Skeletal muscle tissue (tissue), 3 donors: ENCODE measurements at regions not wholly inside any gene's neighbourhood (a gene's known extent, or its start where the extent isn't known, plus 50 kb on each side); places are given as distances from the start of the nearest gene placed in this dataset.

Experiments used
- H3K27ac ChIP-seq: one replicate; pipeline ENCODE4 v1.7.0; 2013; ENCODE audit warnings: mild to moderate bottlenecking, low read depth, low read length, inconsistent platforms
- H3K27me3 ChIP-seq, 3 donors: one replicate each; pipeline ENCODE4 v1.7.0; 2013; ENCODE audit warnings: low read length in 3 of 3; ENCODE audit not compliant: control insufficient read depth in 3 of 3, insufficient read depth in 3 of 3
- H3K36me3 ChIP-seq, 3 donors: one replicate each; pipeline ENCODE4 v1.7.0; 2013; ENCODE audit warnings: low read length in 3 of 3; ENCODE audit not compliant: control insufficient read depth in 3 of 3, insufficient read depth in 3 of 3
- H3K4me1 ChIP-seq, 3 donors: one replicate each; pipeline ENCODE4 v1.7.0; 2013; ENCODE audit warnings: low read length in 3 of 3, mild to moderate bottlenecking in 3 of 3; ENCODE audit not compliant: control insufficient read depth in 3 of 3, insufficient read depth in 3 of 3
- H3K4me3 ChIP-seq, 3 donors: one replicate each; pipeline ENCODE4 v1.7.0; 2013; ENCODE audit warnings: low read length in 3 of 3
- H3K9ac ChIP-seq, 3 donors: one replicate each; pipeline ENCODE4 v1.7.0; 2013; ENCODE audit warnings: low read length in 3 of 3, mild to moderate bottlenecking in 3 of 3, moderate library complexity in 2 of 3, low read depth in 1 of 3
- H3K9me3 ChIP-seq, 3 donors: one replicate each; pipeline ENCODE4 v1.7.0; 2013; ENCODE audit warnings: low read length in 3 of 3; ENCODE audit not compliant: control insufficient read depth in 3 of 3
- donor health status: Osteomylitis.

DNA sequence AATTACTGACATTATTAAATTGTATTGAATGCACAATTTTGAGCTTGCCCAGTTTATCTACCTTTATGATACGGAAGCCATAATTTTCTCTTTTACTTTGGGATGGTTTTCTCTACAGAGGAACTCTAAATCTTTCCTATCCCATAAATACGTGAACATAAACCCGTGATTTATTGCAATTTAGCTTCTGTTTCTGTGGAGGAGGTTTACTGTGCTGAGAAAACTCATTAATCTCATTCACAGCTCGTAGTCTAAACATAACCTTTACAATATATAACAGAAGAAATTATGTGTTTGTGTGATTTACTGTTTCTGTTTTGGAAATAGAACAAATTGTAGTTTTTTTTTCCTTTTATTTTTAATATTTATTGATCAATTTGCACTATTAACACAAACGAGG, 207.1 kb upstream of the PCDH9 start:
- H3K27me3 ChIP-seq, result no peaks in the 10 kb centered on the region
- H3K36me3 ChIP-seq, result no peaks in the 10 kb centered on the region
- H3K4me3 ChIP-seq, result no peak overlapping the region
- H3K9me3 ChIP-seq, result no peaks in the 10 kb centered on the region
- no peaks in the 10 kb centered on the region for H3K4me1 ChIP-seq
- H3K9ac ChIP-seq, result no peak overlapping the region
- H3K27ac ChIP-seq, result no peak overlapping the region

DNA sequence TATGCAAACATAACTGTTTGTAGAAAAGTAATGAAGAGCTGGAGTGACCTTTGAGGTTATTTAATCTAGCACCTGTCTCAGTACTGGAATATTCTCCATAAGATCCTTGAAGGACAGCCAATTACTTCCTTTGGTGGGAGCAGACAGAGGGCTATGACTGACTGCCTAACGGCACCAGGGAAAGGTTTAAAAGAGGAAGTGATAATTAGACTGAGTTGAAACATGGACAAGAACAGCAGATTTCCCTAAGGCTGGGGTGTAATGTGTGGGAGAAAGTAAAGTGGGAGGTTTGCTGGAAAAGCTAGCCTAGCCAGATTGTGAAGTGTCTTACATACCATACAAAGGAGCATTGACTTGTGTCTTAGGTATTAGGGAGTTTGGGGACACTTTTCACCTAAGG, 191.3 kb upstream of the PCDH9 start:
- H3K9me3 ChIP-seq, result no peaks in the 10 kb centered on the region
- H3K36me3 ChIP-seq, result no peaks in the 10 kb centered on the region
- H3K4me1 ChIP-seq, result no peaks in the 10 kb centered on the region
- H3K27me3 ChIP-seq, result no peaks in the 10 kb centered on the region
- no peak overlapping the region for H3K4me3 ChIP-seq
- H3K27ac ChIP-seq, result no peak overlapping the region
- H3K9ac ChIP-seq, result no peak overlapping the region

DNA sequence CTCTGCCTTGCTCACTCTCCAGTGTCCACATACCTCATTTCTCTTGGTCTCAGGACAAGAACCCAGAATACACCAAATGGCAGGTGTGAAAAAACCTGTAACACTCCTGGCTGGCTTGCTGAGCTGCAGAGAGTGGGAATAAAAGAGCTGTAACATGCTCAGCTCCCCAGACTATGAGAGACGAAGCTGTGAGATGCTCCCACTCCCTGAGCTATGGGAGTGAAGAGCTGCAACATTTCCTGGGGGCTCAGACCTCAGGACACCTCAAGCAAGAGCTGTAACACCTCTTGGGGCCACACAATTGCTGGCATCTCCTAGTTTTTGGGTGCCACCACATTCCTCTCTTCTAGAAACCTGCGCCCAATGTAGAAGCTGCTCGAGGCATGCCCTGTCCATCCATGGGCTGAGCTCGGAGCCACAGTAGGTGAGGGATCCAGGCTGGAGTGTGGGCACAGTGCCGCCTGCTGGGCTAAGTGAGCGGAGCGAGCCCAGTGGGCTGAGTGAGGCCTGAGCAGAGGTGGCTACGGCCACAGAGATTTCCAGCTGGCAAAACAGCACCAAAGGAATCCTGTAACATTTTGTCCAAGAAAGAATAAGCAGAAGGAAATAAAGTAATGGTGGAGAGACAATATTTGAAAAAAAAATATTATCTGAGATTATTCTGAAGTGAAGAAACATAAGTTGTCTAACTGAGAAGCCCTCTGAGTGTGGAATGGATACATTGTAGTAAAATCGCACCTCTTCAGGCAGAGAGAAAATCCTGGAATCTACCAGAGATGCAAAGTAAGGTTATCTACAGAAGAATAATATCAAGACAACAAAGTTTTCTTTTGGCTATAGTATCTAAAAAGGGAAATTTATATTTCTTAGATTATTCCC, 186.2 kb upstream of the PCDH9 start:
- H3K27ac ChIP-seq, result no peak overlapping the region

DNA sequence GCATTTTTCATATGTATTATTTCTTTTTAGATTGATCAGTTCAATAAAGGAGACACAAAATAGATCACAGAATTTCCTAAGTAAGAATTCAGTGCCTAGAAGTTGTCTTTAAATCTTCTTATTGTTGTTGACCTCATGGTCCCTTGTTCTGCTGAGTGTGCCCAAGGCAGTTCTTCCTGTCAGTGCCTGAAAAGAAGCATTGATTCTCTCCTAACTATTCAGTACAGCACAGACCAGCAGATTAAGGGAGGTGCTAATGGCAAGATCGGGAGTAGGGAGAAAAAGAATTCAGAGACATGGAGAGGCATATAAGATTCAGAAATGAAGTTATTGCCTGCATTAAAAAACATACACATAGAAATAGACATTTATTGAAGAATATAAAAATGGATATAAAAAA, 180.5 kb upstream of the PCDH9 start:
- Histone ChIP-seq H3K4me1 (no peaks in the 10 kb centered on the region), H3K27me3 (no peaks in the 10 kb centered on the region), H3K4me3 (no peak overlapping the region), H3K9ac (no peak overlapping the region), H3K36me3 (no peaks in the 10 kb centered on the region), H3K9me3 (no peaks in the 10 kb centered on the region), H3K27ac (no peak overlapping the region)

More for the DNA sequence above, 186.2 kb upstream of the PCDH9 start:
- Histone ChIP-seq H3K9me3 (no peaks in the 10 kb centered on the region), H3K4me3 (no peak overlapping the region), H3K27me3 (no peaks in the 10 kb centered on the region), H3K4me1 (no peaks in the 10 kb centered on the region), H3K36me3 (no peaks in the 10 kb centered on the region), H3K9ac (no peak overlapping the region)

DNA sequence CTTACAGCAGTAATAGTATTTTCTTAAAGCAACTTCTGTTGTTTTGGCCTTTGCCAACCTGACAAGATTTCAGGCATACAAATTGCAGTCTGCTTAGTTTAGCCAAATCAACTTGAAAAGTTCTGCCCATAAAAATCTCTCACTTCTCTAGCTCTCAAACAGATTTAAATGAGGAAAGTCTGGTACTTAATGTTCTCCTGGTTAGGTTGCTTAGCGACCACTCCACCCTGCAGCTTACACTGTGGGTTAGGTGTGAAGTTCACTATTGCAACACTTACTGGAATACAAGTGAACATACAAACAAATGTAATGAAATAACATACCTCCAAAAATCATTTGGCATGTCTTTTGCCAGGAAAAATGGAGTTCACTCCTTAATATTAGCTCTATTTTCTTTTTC, 178.7 kb upstream of the PCDH9 start:
- Histone ChIP-seq H3K9ac (no peak overlapping the region), H3K27me3 (no peaks in the 10 kb centered on the region), H3K9me3 (no peaks in the 10 kb centered on the region), H3K36me3 (no peaks in the 10 kb centered on the region), H3K4me1 (no peaks in the 10 kb centered on the region), H3K27ac (no peak overlapping the region), H3K4me3 (no peak overlapping the region)

DNA sequence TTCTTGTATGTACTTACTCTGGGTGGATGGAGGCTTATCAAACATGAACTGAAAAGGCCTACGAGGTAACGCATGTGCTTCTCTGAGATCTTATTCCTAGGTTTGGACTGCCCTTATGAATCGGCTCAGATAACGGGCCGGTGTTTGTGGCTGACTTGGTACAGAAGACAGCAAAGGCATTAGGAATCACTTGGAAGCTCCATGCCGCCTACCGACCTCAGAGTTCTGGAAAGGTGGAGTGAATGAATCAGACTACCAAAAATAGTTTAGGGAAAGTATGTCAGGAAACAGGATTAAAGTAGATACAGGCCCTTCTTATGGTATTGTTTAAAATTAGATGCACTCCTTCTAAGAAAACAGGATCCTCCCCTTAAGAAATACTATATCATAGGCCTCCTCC, 172.4 kb upstream of the PCDH9 start:
- Histone ChIP-seq H3K9ac (no peak overlapping the region), H3K27me3 (no peaks in the 10 kb centered on the region), H3K27ac (no peak overlapping the region), H3K4me3 (no peak overlapping the region), H3K4me1 (no peaks in the 10 kb centered on the region), H3K36me3 (no peaks in the 10 kb centered on the region), H3K9me3 (no peaks in the 10 kb centered on the region)

DNA sequence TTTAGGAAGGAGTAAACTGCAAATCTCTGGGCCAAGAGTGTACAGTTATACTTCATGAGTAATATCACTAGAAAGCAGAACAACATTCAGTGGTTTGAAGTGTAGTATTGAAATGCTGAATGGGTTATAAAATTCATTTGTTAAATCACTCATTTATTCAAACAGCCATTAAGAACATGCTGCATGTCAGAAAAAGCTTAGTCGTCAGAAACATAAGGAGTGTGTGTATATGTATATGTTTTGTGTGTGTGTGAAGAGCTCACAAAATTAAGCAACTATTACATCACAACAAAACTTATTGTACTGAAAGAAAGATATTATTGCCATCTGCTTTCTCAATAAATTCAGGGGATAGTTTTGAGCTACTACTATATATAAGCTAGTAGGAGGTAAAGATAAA, 165.4 kb upstream of the PCDH9 start:
- Histone ChIP-seq H3K4me3 (no peak overlapping the region), H3K9me3 (no peaks in the 10 kb centered on the region), H3K9ac (no peak overlapping the region), H3K27ac (no peak overlapping the region), H3K4me1 (no peaks in the 10 kb centered on the region), H3K36me3 (no peaks in the 10 kb centered on the region), H3K27me3 (no peaks in the 10 kb centered on the region)

DNA sequence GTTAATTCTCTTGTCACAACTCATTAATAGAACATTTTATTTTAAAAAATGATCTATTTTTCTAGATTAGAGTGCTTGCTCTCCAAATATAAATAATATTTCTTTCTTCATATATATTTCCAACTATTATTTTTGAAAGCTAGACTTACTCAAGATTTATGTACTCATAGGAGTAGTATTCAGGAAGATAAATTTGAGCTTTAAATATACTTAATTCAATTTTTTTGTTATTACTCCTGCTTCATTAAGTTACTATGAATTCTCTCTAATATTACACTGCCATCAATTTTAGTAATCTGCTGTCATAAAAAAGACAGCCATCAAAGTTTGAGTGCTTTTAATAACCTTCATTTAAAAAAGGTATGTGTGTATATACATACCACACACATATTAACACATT, 161.9 kb upstream of the PCDH9 start:
- Histone ChIP-seq H3K4me1 (no peaks in the 10 kb centered on the region), H3K27me3 (no peaks in the 10 kb centered on the region), H3K9me3 (no peaks in the 10 kb centered on the region), H3K4me3 (no peak overlapping the region), H3K9ac (no peak overlapping the region), H3K27ac (no peak overlapping the region), H3K36me3 (no peaks in the 10 kb centered on the region)

DNA sequence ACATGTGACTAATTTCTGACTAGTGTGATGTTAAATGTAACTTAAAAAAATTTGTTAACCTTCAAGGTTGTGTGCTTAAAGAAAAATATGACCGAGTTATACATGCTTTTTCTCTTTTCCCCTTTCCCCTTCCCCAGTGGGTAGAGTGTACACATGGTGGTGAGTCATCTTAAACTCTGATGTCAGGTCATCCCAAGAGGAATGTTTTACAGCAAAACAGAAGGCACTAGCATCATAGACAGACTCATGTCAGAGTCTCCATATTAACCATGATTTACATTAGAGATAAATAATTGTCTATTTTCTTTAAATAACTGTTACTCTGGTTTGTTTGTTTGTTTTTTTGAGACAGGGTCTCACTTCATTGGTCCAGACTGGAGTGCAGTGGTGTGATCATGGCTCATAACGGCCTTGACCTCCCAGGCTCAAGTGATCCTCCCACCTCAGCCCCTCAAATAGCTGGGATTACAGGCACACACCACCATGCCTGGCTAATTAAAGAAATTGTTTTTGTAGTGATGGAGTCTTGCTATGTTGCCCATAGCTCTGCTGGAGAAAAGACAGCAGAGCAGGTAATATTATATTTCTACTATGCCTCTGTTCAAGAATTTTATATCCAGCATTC, 160.4 kb upstream of the PCDH9 start:
- no peak overlapping the region for H3K9ac ChIP-seq
- no peaks in the 10 kb centered on the region for H3K36me3 ChIP-seq
- H3K4me3 ChIP-seq, result no peak overlapping the region
- peaks cover 0 to under 1% (median 0%) of the 10 kb centered on the region in 3 donors for H3K9me3 ChIP-seq
- H3K4me1 ChIP-seq, result no peaks in the 10 kb centered on the region
- no peak overlapping the region for H3K27ac ChIP-seq
- H3K27me3 ChIP-seq, result no peaks in the 10 kb centered on the region

DNA sequence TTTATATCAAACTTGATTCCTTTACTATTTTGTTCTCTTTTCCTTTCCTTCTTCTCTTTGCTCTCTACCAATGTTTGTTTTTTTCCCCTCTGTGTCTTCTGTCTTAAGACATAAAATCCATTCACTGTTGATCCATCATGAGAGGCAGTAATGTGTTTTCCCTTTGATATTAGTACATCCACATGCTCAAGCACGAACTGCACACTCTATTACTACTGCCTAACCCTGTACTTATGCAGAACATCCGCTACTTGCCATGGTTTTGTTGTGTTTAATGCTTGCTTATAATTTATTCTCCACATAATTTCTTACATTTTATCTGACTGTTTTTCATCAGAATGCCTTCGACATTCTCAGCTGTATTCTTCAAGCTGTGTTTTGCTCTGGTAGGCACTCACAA, 159.0 kb upstream of the PCDH9 start:
- Histone ChIP-seq H3K36me3 (no peaks in the 10 kb centered on the region), H3K27ac (no peak overlapping the region)

More for the DNA sequence above, 159.0 kb upstream of the PCDH9 start:
- H3K27me3 ChIP-seq, result no peaks in the 10 kb centered on the region
- H3K9me3 ChIP-seq, result peaks cover 0 to 2% (median 0%) of the 10 kb centered on the region in 3 donors
- no peak overlapping the region for H3K4me3 ChIP-seq
- no peak overlapping the region for H3K9ac ChIP-seq
- H3K4me1 ChIP-seq, result no peaks in the 10 kb centered on the region
